ENCODE measurements at regions not wholly inside any gene's neighbourhood (a gene's known extent, or its start where the extent isn't known, plus 50 kb on each side); places are given as distances from the start of the nearest gene placed in this dataset.

DNA sequence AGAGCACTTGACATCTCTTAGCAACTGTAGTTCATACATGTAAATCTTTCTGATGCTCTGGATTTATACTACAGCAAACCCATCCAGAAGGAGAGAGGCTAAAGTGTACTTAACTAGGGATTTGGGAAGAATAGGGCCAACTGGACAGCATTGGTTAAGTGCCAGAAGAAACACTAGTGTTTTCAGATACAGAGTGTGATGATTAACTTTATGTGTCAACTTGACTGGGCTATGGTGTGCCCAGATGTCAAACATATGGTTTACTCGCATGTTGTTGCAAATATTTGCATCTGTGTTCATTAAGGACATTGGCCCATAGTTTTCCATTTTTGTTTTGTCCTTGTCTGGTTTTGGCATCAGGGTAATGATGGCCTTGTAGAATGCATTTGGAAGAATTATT, 384.7 kb upstream of the KCND2 start:
- no peak for DNase-seq (ENCODE audit: low read depth)
- TF ChIP-seq, protein P1, sequence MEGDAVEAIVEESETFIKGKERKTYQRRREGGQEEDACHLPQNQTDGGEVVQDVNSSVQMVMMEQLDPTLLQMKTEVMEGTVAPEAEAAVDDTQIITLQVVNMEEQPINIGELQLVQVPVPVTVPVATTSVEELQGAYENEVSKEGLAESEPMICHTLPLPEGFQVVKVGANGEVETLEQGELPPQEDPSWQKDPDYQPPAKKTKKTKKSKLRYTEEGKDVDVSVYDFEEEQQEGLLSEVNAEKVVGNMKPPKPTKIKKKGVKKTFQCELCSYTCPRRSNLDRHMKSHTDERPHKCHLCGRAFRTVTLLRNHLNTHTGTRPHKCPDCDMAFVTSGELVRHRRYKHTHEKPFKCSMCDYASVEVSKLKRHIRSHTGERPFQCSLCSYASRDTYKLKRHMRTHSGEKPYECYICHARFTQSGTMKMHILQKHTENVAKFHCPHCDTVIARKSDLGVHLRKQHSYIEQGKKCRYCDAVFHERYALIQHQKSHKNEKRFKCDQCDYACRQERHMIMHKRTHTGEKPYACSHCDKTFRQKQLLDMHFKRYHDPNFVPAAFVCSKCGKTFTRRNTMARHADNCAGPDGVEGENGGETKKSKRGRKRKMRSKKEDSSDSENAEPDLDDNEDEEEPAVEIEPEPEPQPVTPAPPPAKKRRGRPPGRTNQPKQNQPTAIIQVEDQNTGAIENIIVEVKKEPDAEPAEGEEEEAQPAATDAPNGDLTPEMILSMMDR (conservative IDR thresholded peaks at IDR 0.05; ENCODE audit: low read length) = no peak
- no peak overlapping the region for H3K4me3 ChIP-seq (ENCODE audit: low read length)

DNA sequence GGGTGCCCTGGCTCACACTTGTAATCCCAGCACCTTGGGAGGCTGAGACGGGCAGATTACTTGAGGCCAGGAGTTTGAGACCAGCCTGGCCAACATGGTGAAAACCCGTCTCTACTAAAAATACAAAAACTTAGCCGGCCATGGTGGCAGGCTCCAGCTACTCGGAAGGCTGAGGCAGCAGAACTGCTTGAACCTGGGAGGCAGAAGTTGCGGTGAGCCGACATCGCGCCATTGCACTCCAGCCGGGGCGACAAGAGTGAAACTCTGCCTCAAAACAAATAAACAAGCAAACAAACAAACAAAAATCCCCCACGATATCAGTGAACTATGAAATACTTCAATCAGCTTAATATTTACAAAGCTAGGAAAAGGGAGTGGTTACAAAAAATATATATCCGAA, 382.3 kb upstream of the KCND2 start:
- no peak for DNase-seq (ENCODE audit: low read depth)
- no peak overlapping the region for H3K4me3 ChIP-seq (ENCODE audit: low read length)
- TF ChIP-seq, protein P1 (conservative IDR thresholded peaks at IDR 0.05; ENCODE audit: low read length) = no peak

DNA sequence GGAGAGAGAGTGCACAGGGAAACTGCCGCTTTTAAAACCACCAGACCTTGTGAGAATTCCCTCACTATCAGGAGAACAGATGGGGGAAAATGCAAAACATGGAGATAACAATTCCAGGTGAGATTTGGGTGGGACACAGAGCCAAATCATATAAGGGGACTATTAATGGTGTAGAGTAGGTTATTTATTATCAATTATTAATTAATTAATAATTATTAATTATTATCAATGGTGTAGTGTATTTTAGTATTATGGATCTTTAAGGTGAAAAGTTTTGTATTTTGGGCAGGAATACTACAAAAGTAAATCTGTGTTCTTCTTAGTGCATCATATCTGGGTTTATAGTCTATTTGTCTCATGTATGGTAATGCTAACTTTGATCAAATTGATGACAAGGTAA, 377.7 kb upstream of the KCND2 start:
- H3K4me3 ChIP-seq (ENCODE audit: low read length) = no peak overlapping the region
- no peak for DNase-seq (ENCODE audit: low read depth)
- TF ChIP-seq, protein P1 (conservative IDR thresholded peaks at IDR 0.05; ENCODE audit: low read length) = no peak

DNA sequence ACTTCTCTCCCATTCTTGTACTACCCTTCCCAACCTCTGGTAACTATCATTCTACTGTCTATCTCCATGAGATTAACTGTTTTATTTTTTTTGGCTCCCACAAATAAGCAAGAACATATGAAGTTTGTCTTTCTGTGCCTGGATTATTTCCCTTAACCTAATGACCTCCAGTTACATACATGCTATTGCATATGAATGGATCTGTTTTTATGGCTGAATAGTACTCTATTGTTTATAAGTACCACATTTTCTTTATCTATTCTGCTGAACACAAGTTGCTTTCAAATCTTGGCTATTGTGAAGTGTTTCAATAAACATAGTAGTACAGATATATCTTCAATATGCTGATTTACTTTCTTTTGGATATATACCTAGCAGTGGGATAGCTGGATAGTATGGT, 376.6 kb upstream of the KCND2 start:
- no peak overlapping the region for H3K4me3 ChIP-seq (ENCODE audit: low read length)
- TF ChIP-seq, protein P1 (conservative IDR thresholded peaks at IDR 0.05; ENCODE audit: low read length) = no peak
- DNase-seq (ENCODE audit: low read depth) = no peak

DNA sequence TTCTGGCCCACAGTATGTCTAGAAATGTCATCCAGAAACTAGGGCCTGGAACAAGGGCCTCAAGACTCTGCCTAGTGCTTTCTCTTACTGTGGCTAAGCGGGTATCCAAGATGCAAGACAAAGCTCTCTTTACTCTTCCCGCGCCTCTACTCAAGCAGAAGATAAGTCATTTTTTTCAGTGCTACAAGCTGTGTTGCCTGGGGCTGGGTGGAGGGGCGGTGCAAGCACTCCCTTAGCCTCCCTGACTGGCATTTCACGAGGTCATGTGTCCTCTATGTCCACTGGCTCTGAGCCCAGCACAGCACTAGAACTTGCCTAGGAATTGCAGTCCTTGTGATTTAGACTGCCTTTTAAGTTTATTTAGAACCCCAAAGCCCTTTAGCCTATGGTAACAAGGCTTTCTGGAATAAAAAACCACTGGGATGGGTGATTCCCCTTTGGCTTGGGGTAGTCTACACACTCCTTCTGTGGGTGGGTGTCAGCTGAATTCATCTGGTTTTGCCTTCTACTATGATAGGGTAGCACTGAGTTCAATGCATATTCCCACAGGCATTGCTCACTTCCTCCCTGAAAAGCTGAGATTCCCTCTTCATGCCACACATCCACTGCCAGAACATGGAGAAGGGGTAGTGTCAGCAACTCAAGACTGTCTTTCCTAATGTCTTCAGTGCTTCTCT, 371.8 kb upstream of the KCND2 start:
- DNase-seq (ENCODE audit: low read depth) = no peak
- TF ChIP-seq, protein P1 (conservative IDR thresholded peaks at IDR 0.05; ENCODE audit: low read length) = no peak
- H3K4me3 ChIP-seq (ENCODE audit: low read length) = no peak overlapping the region

DNA sequence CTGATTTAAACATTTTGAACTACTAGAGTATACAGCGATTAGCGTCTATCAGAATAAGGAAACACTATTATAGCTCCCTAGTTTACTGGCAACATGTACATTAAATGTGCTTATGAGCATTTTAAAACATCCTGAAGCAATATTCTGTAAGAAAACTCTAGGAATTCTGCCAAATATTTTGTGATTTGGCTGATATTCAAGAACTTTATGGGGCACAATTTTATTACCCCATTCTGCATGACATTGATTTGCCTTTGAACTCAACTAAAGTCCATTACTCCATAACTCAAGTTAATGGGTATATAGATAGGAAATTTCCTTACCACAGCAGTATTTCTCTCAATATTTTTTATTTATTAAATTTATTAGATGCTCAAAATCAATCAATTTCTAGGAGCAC, 369.9 kb upstream of the KCND2 start:
- no peak for DNase-seq (ENCODE audit: low read depth)
- TF ChIP-seq, protein P1 (conservative IDR thresholded peaks at IDR 0.05; ENCODE audit: low read length) = no peak
- H3K4me3 ChIP-seq (ENCODE audit: low read length) = no peak overlapping the region

DNA sequence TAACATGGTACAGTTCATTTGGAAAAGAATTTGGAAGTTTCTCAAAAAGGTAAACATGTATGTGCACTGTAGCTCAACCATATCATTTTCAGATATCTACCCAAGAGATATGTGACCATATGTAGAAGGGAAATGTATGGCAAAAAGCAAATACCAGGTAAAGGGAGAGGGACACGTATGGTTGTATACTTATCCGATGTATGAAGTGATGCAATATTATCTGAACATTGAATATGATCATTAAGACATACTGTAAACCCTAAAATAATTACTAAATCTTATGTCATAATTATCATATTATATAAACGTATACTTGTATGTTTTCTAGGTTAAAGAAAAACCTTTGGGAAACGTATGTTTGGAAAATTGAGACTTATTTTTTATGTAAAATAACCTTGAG, 367.5 kb upstream of the KCND2 start:
- no peak overlapping the region for H3K4me3 ChIP-seq (ENCODE audit: low read length)
- TF ChIP-seq, protein P1 (conservative IDR thresholded peaks at IDR 0.05; ENCODE audit: low read length) = no peak
- no peak for DNase-seq (ENCODE audit: low read depth)
